ENCODE measurements at regions not wholly inside any gene's neighbourhood (a gene's known extent, or its start where the extent isn't known, plus 50 kb on each side); places are given as distances from the start of the nearest gene placed in this dataset.

DNA sequence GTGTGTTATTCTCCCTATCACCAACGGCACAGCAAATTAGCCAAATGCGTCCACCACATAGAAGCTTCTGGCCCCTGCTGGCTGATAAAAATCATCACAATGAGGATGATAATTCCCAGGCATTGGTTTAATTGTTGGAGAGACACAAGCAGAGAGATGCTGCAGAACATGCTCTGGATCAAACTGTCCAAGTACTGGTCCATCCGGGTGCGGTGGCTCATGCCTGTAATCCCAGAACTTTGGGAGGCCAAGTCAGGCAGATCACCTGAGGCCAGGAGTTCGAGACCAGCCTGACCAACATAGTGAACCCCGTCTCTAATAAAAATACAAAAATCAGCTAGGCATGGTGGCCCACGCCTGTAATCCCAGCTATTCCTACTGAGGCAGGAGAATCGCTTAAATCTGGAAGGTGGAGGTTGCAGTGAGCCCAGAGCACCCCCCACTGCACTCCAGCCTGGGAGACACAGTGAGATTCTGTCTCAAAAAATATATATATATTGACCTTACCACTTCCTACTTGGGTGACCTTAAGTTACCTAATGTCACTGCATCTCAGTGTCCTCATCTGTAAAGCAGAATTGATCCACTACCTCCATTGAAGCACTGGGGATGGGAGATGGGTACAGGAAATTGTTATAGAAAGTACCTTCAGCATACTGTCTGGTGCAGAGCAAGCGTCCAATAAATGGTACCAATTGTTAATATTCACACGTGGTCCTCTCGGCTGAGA, 83.7 kb upstream of the EGLN3 start:
- WGBS (ENCODE audit: missing lambda C conversion rate), result 85% methylated on average over 11 of the region's 11 CpGs
- ChIA-PET CTCF (interaction anchor here (0.8 to 1.7 kb wide), 3 partner anchors 10 to 64 kb away, joined by 3 to 6 read pairs (median 4); no protein-coding TSS in a partner anchor), POLR2A (interaction anchor here (1.1 kb wide), 1 partner anchor 25 kb away, joined by 4 read pairs; no protein-coding TSS in a partner anchor)
- no peaks in the 10 kb centered on the region for H3K9me3 ChIP-seq
- TF ChIP-seq, protein P1, sequence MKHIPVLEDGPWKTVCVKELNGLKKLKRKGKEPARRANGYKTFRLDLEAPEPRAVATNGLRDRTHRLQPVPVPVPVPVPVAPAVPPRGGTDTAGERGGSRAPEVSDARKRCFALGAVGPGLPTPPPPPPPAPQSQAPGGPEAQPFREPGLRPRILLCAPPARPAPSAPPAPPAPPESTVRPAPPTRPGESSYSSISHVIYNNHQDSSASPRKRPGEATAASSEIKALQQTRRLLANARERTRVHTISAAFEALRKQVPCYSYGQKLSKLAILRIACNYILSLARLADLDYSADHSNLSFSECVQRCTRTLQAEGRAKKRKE (CRISPR knock-in tag; IDR thresholded peaks at IDR 0.05; ENCODE audit: low read depth), result no peak
- TF ChIP-seq TP53 (CRISPR knock-in tag; IDR thresholded peaks at IDR 0.05), result no peak
- no peak overlapping the region for H3K4me2 ChIP-seq
- peaks cover 9% of the 10 kb centered on the region; the same call in 1 of the 3 replicates for H3K4me1 ChIP-seq
- H3K4me3 ChIP-seq, result no peak overlapping the region
- DNase-seq (ENCODE audit: low read depth in 1 of 2, low spot score in 1 of 2) (no peak), ATAC-seq (no peak), FAIRE-seq (no peak)
- peak overlapping the region in 1 of 2 experiments; percentile 46; a peak in 3 of 6 replicates for H3K27ac ChIP-seq

DNA sequence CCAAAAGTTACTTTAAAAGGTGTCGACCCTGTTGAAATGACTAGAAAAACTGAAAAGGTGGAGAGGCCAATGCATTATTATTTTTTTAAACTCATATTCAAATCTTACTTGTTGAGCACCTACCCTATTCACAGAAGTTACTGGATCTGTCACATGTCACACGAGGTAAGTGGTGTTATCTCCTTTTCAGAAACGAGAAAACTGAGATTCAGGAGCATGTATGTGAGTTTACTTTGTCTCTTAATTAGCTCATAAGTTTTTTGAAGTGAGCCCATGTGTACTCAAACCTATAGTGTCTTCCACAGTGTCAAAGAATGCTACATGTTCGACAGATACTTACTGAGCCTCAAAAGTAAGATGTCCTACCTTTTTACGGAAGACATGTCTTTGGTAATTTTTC, 81.8 kb upstream of the EGLN3 start:
- ChIA-PET CTCF (no interaction called here), POLR2A (no interaction called here)
- FAIRE-seq (no peak), ATAC-seq (no peak), DNase-seq (ENCODE audit: low read depth in 1 of 2, low spot score in 1 of 2) (no peak)
- TF ChIP-seq, protein P2, sequence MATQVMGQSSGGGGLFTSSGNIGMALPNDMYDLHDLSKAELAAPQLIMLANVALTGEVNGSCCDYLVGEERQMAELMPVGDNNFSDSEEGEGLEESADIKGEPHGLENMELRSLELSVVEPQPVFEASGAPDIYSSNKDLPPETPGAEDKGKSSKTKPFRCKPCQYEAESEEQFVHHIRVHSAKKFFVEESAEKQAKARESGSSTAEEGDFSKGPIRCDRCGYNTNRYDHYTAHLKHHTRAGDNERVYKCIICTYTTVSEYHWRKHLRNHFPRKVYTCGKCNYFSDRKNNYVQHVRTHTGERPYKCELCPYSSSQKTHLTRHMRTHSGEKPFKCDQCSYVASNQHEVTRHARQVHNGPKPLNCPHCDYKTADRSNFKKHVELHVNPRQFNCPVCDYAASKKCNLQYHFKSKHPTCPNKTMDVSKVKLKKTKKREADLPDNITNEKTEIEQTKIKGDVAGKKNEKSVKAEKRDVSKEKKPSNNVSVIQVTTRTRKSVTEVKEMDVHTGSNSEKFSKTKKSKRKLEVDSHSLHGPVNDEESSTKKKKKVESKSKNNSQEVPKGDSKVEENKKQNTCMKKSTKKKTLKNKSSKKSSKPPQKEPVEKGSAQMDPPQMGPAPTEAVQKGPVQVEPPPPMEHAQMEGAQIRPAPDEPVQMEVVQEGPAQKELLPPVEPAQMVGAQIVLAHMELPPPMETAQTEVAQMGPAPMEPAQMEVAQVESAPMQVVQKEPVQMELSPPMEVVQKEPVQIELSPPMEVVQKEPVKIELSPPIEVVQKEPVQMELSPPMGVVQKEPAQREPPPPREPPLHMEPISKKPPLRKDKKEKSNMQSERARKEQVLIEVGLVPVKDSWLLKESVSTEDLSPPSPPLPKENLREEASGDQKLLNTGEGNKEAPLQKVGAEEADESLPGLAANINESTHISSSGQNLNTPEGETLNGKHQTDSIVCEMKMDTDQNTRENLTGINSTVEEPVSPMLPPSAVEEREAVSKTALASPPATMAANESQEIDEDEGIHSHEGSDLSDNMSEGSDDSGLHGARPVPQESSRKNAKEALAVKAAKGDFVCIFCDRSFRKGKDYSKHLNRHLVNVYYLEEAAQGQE (IDR thresholded peaks at IDR 0.05), result no peak
- TF ChIP-seq ESRRA (IDR thresholded peaks at IDR 0.05; ENCODE audit: borderline replicate concordance, low read length) (no peak), RCOR1 (IDR thresholded peaks at IDR 0.05; ENCODE audit: low read depth, low read length) (no peak), CBX8 (IDR thresholded peaks at IDR 0.05) (no peak), JUN (IDR thresholded peaks at IDR 0.05) (no peak), HOXB13 (CRISPR knock-in tag; IDR thresholded peaks at IDR 0.05; ENCODE audit: low read depth) (no peak), POLR2AphosphoS2 (conservative IDR thresholded peaks at IDR 0.05; ENCODE audit: low read length) (no peak), EHMT2 (IDR thresholded peaks at IDR 0.05; ENCODE audit: low read depth) (no peak), NPAS2 (CRISPR knock-in tag; IDR thresholded peaks at IDR 0.05; ENCODE audit: borderline replicate concordance) (no peak), BHLHE40 (IDR thresholded peaks at IDR 0.05; ENCODE audit: low read depth, low read length) (no peak), KDM5A (IDR thresholded peaks at IDR 0.05) (no peak), CEBPB (IDR thresholded peaks at IDR 0.05) (no peak)
- TF ChIP-seq, protein P1 (CRISPR knock-in tag; IDR thresholded peaks at IDR 0.05; ENCODE audit: low read depth), result no peak
- TF ChIP-seq, protein P3, sequence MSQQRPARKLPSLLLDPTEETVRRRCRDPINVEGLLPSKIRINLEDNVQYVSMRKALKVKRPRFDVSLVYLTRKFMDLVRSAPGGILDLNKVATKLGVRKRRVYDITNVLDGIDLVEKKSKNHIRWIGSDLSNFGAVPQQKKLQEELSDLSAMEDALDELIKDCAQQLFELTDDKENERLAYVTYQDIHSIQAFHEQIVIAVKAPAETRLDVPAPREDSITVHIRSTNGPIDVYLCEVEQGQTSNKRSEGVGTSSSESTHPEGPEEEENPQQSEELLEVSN (IDR thresholded peaks at IDR 0.05; ENCODE audit: borderline replicate concordance, low read depth), result no peak
- Histone ChIP-seq H3K4me2 (no peak overlapping the region), H3K27ac (no peak overlapping the region), H3K9me3 (no peaks in the 10 kb centered on the region), H3K4me1 (peaks cover 9% of the 10 kb centered on the region; the same call in 1 of the 3 replicates), H3K4me3 (no peak overlapping the region)
- WGBS (ENCODE audit: missing lambda C conversion rate), result 57% methylated on average over 5 of the region's 5 CpGs

DNA sequence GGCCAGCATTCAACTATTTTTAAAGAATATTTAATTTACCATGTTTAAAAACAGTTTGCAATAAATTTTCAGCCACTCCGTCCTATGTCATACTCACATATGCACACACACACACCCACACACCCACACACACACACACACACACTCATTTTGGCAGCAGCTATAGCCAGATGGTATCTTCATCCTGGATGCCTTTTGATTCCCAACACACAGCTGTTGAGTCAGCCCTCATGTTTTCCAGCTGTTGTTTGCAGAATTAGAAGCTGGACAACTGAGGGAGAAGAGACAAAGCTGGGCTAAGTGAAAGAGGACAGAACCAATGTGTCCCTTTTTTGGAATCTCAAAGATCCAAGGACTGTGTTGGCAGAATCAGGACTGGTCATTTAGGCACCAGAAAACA, 80.0 kb upstream of the EGLN3 start:
- H3K4me3 ChIP-seq, result no peak overlapping the region
- no peak overlapping the region for H3K4me2 ChIP-seq
- peaks cover 7% of the 10 kb centered on the region; the same call in 1 of the 3 replicates for H3K4me1 ChIP-seq
- TF ChIP-seq PHF8 (IDR thresholded peaks at IDR 0.05; ENCODE audit: borderline replicate concordance, low read depth) (no peak), SMC3 (IDR thresholded peaks at IDR 0.05) (no peak), ZFP36 (IDR thresholded peaks at IDR 0.05; ENCODE audit: borderline replicate concordance, partially characterized antibody) (no peak), MAFK (IDR thresholded peaks at IDR 0.05; ENCODE audit: partially characterized antibody) (no peak), KDM1A (IDR thresholded peaks at IDR 0.05; ENCODE audit: low read depth) (no peak), NR3C1 (IDR thresholded peaks at IDR 0.05) (no peak), CEBPB (IDR thresholded peaks at IDR 0.05) (no peak), HDAC2 (IDR thresholded peaks at IDR 0.05) (no peak)
- DNase-seq (ENCODE audit: low read depth in 1 of 2, low spot score in 1 of 2) (no peak), FAIRE-seq (no peak), ATAC-seq (no peak)
- no peaks in the 10 kb centered on the region for H3K9me3 ChIP-seq
- POLR2A ChIA-PET, result no interaction called here
- H3K27ac ChIP-seq, result no peak overlapping the region
- CTCF ChIA-PET, result no interaction called here
- WGBS (ENCODE audit: missing lambda C conversion rate), result 79% methylated on average over 1 of the region's 1 CpG
